ENCODE measurements at regions not wholly inside any gene's neighbourhood (a gene's known extent, or its start where the extent isn't known, plus 50 kb on each side); places are given as distances from the start of the nearest gene placed in this dataset.

DNA sequence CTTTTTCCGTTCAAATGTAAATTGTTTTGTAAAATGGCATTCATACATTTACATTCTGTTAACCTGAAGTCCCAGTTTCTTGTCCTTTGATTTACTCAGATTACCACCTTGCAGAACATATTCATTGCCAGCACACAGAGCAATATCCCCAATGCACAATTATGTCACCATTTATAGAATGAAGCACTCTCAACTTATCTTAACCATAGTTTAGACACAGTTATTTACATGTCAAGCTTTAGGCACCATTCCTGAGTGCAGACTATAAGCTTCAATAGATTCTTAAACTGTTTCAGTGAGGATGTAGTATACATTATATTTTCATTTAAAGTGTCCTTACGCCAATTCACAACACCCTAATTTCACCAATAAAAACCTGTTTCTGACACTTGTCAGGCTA is 1977.9 kb downstream of the SUCLG1 start:
- Histone ChIP-seq H3K4me1 (ENCODE audit: insufficient read depth, low read length) (no peaks in the 10 kb centered on the region), H3K27me3 (ENCODE audit: insufficient read depth, low read length) (no peaks in the 10 kb centered on the region), H3K9me3 (ENCODE audit: insufficient read depth, low read depth, low read length) (no peaks in the 10 kb centered on the region), H3K36me3 (ENCODE audit: insufficient read depth, low read length) (no peaks in the 10 kb centered on the region), H3K9ac (ENCODE audit: low read depth, low read length) (no peak overlapping the region), H3K27ac (ENCODE audit: low read depth, low read length) (no peak overlapping the region), H3K4me3 (ENCODE audit: low read length) (no peak overlapping the region)
- 100% methylated on average over 1 of the region's 2 CpGs for WGBS

GRCh38 chr2:82478641-82479040 is 1980.4 kb downstream of the SUCLG1 start:
- no peaks in the 10 kb centered on the region for H3K4me1 ChIP-seq (ENCODE audit: insufficient read depth, low read length)
- no peaks in the 10 kb centered on the region for H3K27me3 ChIP-seq (ENCODE audit: insufficient read depth, low read length)
- no peak overlapping the region for H3K27ac ChIP-seq (ENCODE audit: low read depth, low read length)
- no peaks in the 10 kb centered on the region for H3K9me3 ChIP-seq (ENCODE audit: insufficient read depth, low read depth, low read length)
- no peak overlapping the region for H3K4me3 ChIP-seq (ENCODE audit: low read length)
- 85% methylated on average over 2 of the region's 2 CpGs for WGBS
- H3K36me3 ChIP-seq (ENCODE audit: insufficient read depth, low read length), result no peaks in the 10 kb centered on the region
- H3K9ac ChIP-seq (ENCODE audit: low read depth, low read length), result no peak overlapping the region

GRCh38 chr2:82476094-82476493 is 1983.0 kb downstream of the SUCLG1 start:
- H3K4me1 ChIP-seq (ENCODE audit: insufficient read depth, low read length), result no peaks in the 10 kb centered on the region
- H3K27ac ChIP-seq (ENCODE audit: low read depth, low read length), result no peak overlapping the region
- no peaks in the 10 kb centered on the region for H3K27me3 ChIP-seq (ENCODE audit: insufficient read depth, low read length)
- H3K4me3 ChIP-seq (ENCODE audit: low read length), result no peak overlapping the region
- WGBS, result no CpG with 5 or more reads among the region's 1 CpG
- H3K9me3 ChIP-seq (ENCODE audit: insufficient read depth, low read depth, low read length), result no peaks in the 10 kb centered on the region
- no peaks in the 10 kb centered on the region for H3K36me3 ChIP-seq (ENCODE audit: insufficient read depth, low read length)
- H3K9ac ChIP-seq (ENCODE audit: low read depth, low read length), result no peak overlapping the region

DNA sequence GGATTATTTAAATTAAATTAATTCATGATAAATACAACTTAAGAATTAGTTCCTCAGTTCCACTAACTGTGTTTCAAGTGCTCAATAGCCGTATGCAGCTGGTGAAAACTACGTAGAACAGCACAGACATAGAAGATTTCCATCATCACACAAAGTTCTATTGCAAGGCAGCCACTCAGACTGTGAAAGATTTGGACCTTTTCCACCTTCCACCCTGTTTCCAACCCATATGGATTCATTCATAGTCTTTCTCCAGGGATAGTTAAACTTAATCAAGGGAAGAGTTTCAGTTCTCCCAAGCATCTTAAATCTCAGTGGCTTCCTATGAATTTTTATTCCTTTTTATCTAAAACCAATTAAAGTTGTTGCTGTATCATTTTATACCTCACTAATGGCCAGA is 2030.8 kb downstream of the SUCLG1 start:
- no peaks in the 10 kb centered on the region for H3K4me1 ChIP-seq (ENCODE audit: insufficient read depth, low read length)
- no peak overlapping the region for H3K27ac ChIP-seq (ENCODE audit: low read depth, low read length)
- WGBS, result 97% methylated on average over 2 of the region's 2 CpGs
- no peak overlapping the region for H3K4me3 ChIP-seq (ENCODE audit: low read length)
- no peaks in the 10 kb centered on the region for H3K9me3 ChIP-seq (ENCODE audit: insufficient read depth, low read depth, low read length)
- H3K27me3 ChIP-seq (ENCODE audit: insufficient read depth, low read length), result no peaks in the 10 kb centered on the region
- H3K36me3 ChIP-seq (ENCODE audit: insufficient read depth, low read length), result no peaks in the 10 kb centered on the region
- H3K9ac ChIP-seq (ENCODE audit: low read depth, low read length), result no peak overlapping the region

- Histone ChIP-seq H3K27me3 (ENCODE audit: insufficient read depth, low read length) (no peaks in the 10 kb centered on the region), H3K9ac (ENCODE audit: low read depth, low read length) (no peak overlapping the region), H3K9me3 (ENCODE audit: insufficient read depth, low read depth, low read length) (peaks cover 4% of the 10 kb centered on the region; the same call in 1 of the 2 replicates), H3K27ac (ENCODE audit: low read depth, low read length) (no peak overlapping the region), H3K4me3 (ENCODE audit: low read length) (no peak overlapping the region), H3K4me1 (ENCODE audit: insufficient read depth, low read length) (no peaks in the 10 kb centered on the region), H3K36me3 (ENCODE audit: insufficient read depth, low read length) (no peaks in the 10 kb centered on the region)
- 95% methylated on average over 1 of the region's 3 CpGs for WGBS
Observed at GRCh38 chr2:82412021-82412420, 2047.1 kb downstream of the SUCLG1 start.

DNA sequence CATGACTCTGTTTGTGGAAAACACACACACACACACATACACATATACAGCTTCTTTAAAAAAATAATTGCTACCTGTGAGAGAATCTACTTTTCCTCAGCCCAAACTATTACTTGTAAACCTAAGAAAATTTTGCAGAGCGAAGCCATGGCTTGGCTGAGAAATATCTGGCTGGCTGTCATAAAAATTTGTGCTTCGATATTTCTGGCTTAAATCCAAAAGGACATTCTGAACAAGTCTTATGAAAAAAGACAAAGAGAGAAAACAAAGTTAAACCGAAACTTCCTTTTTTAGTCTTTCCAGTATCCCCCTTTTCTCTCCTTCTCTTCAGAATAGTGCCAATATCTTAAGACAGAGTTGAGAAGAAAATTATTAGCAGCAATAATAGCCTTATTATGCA is 2048.0 kb downstream of the SUCLG1 start:
- Histone ChIP-seq H3K9ac (ENCODE audit: low read depth, low read length) (no peak overlapping the region), H3K27ac (ENCODE audit: low read depth, low read length) (no peak overlapping the region), H3K9me3 (ENCODE audit: insufficient read depth, low read depth, low read length) (peaks cover 4% of the 10 kb centered on the region; the same call in 1 of the 2 replicates), H3K4me1 (ENCODE audit: insufficient read depth, low read length) (no peaks in the 10 kb centered on the region), H3K4me3 (ENCODE audit: low read length) (no peak overlapping the region), H3K27me3 (ENCODE audit: insufficient read depth, low read length) (no peaks in the 10 kb centered on the region), H3K36me3 (ENCODE audit: insufficient read depth, low read length) (no peaks in the 10 kb centered on the region)
- WGBS, result 97% methylated on average over 2 of the region's 3 CpGs

DNA sequence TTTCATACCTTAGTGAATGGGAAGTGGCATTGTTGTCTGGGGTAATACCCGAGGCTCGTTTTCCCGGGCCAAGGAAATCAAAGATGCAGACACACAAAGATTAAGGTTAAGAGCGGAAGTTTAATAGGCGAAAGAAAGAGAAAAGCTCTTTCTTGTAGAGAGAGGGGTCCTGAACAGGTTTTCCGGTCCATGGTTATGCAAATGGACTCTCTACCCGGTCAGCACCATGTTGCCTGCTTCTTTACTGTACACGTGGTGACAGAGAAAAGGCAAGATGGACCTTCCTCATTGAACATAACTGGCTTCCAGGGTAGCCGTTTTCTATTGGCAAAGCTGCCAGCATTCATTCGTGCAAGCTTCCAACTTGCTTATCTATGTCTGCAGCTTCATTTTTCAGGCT is 2063.5 kb downstream of the SUCLG1 start:
- H3K9me3 ChIP-seq (ENCODE audit: insufficient read depth, low read depth, low read length), result no peaks in the 10 kb centered on the region
- H3K27ac ChIP-seq (ENCODE audit: low read depth, low read length), result no peak overlapping the region
- H3K27me3 ChIP-seq (ENCODE audit: insufficient read depth, low read length), result no peaks in the 10 kb centered on the region
- no peak overlapping the region; the same call in 1 of the 2 replicates for H3K9ac ChIP-seq (ENCODE audit: low read depth, low read length)
- H3K36me3 ChIP-seq (ENCODE audit: insufficient read depth, low read length), result no peaks in the 10 kb centered on the region
- H3K4me3 ChIP-seq (ENCODE audit: low read length), result no peak overlapping the region
- peaks cover 9% of the 10 kb centered on the region for H3K4me1 ChIP-seq (ENCODE audit: insufficient read depth, low read length)
- 85% methylated on average over 10 of the region's 10 CpGs for WGBS

- Histone ChIP-seq H3K36me3 (ENCODE audit: insufficient read depth, low read length) (no peaks in the 10 kb centered on the region), H3K27me3 (ENCODE audit: insufficient read depth, low read length) (no peaks in the 10 kb centered on the region), H3K4me1 (ENCODE audit: insufficient read depth, low read length) (peaks cover 9% of the 10 kb centered on the region), H3K9me3 (ENCODE audit: insufficient read depth, low read depth, low read length) (no peaks in the 10 kb centered on the region), H3K4me3 (ENCODE audit: low read length) (no peak overlapping the region), H3K9ac (ENCODE audit: low read depth, low read length) (no peak overlapping the region), H3K27ac (ENCODE audit: low read depth, low read length) (no peak overlapping the region)
- WGBS, result 97% methylated on average over 9 of the region's 9 CpGs
Observed at GRCh38 chr2:82391386-82391785, 2067.7 kb downstream of the SUCLG1 start.

DNA sequence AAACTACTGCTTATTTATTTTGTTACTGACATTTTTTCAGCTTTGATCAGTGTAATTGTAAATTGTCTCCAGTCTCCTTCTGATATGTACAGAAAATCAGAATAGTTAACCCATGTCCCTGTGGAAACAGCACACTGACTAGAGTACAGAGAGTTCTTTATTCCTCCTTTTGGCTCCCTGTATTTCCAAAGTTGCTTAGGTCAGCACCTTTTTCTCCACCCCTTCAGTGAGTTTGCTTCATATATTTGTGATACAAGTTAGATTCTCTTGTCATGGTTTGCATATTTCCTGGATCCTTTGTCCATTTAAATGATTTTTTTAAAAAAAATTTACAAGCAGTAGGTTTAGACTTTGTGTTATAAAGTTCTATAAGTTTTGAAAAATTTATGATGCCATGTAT is 2051.1 kb upstream of the LRRTM1 start:
- Histone ChIP-seq H3K4me3 (ENCODE audit: low read length) (no peak overlapping the region), H3K9ac (ENCODE audit: low read depth, low read length) (no peak overlapping the region), H3K27ac (ENCODE audit: low read depth, low read length) (no peak overlapping the region), H3K9me3 (ENCODE audit: insufficient read depth, low read depth, low read length) (no peaks in the 10 kb centered on the region), H3K27me3 (ENCODE audit: insufficient read depth, low read length) (no peaks in the 10 kb centered on the region), H3K4me1 (ENCODE audit: insufficient read depth, low read length) (no peaks in the 10 kb centered on the region), H3K36me3 (ENCODE audit: insufficient read depth, low read length) (no peaks in the 10 kb centered on the region)

GRCh38 chr2:82345910-82346309 is 2041.4 kb upstream of the LRRTM1 start:
- no peaks in the 10 kb centered on the region for H3K36me3 ChIP-seq (ENCODE audit: insufficient read depth, low read length)
- no peaks in the 10 kb centered on the region for H3K9me3 ChIP-seq (ENCODE audit: insufficient read depth, low read depth, low read length)
- H3K4me3 ChIP-seq (ENCODE audit: low read length), result no peak overlapping the region
- H3K27ac ChIP-seq (ENCODE audit: low read depth, low read length), result no peak overlapping the region
- no peak overlapping the region for H3K9ac ChIP-seq (ENCODE audit: low read depth, low read length)
- H3K4me1 ChIP-seq (ENCODE audit: insufficient read depth, low read length), result peaks cover 4% of the 10 kb centered on the region; the same call in 1 of the 2 replicates
- 95% methylated on average over 1 of the region's 1 CpG for WGBS
- no peaks in the 10 kb centered on the region for H3K27me3 ChIP-seq (ENCODE audit: insufficient read depth, low read length)

DNA sequence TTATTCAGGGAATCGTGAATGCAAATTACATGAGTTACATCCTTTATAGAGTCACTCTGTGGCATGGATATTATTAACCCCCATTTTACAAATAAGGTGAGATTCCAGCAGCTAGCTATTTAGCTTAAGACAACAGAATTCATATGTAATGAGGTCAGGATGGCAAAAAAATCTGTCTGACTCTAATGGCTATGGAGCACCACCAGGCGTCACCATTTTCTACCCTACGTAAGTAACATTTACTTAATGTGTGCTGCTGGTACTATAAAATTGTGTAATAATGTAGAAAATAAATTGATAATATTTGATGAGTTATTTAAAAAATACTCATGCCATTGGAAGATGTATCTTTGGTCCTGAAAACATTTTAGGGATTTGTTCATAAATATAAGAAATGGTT is 2040.1 kb upstream of the LRRTM1 start:
- WGBS, result 100% methylated on average over 1 of the region's 3 CpGs
- Histone ChIP-seq H3K27me3 (ENCODE audit: insufficient read depth, low read length) (no peaks in the 10 kb centered on the region), H3K36me3 (ENCODE audit: insufficient read depth, low read length) (no peaks in the 10 kb centered on the region), H3K4me3 (ENCODE audit: low read length) (no peak overlapping the region), H3K9ac (ENCODE audit: low read depth, low read length) (no peak overlapping the region), H3K9me3 (ENCODE audit: insufficient read depth, low read depth, low read length) (no peaks in the 10 kb centered on the region), H3K27ac (ENCODE audit: low read depth, low read length) (no peak overlapping the region), H3K4me1 (ENCODE audit: insufficient read depth, low read length) (peaks cover 4% of the 10 kb centered on the region; the same call in 1 of the 2 replicates)

DNA sequence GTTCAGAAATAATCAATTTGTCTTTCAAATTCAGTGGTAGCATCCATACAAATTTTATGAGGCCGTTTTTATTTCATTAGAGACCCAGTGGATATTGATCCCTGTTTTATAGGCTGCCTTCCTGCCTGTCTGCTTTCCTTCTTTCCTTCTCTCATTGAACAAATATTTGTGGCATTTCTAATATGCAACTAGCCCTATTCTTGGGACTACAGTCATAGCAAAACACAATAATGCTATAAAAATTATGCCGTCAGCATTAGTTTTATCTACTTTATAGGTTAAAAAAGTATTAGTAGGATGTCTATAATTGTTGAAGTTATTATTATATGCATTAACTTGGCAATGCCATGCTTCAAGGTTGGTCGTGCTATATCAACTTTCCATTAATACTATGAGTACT is 2037.8 kb upstream of the LRRTM1 start:
- no peaks in the 10 kb centered on the region for H3K27me3 ChIP-seq (ENCODE audit: insufficient read depth, low read length)
- no peak overlapping the region for H3K4me3 ChIP-seq (ENCODE audit: low read length)
- no peak overlapping the region for H3K9ac ChIP-seq (ENCODE audit: low read depth, low read length)
- H3K9me3 ChIP-seq (ENCODE audit: insufficient read depth, low read depth, low read length), result no peaks in the 10 kb centered on the region
- 97% methylated on average over 2 of the region's 3 CpGs for WGBS
- no peaks in the 10 kb centered on the region for H3K36me3 ChIP-seq (ENCODE audit: insufficient read depth, low read length)
- no peak overlapping the region for H3K27ac ChIP-seq (ENCODE audit: low read depth, low read length)
- H3K4me1 ChIP-seq (ENCODE audit: insufficient read depth, low read length), result peaks cover 4% of the 10 kb centered on the region; the same call in 1 of the 2 replicates

Measured in HUES64 (cell line).